HG03469 (cell line): ENCODE measurements at regions not wholly inside any gene's neighbourhood (a gene's known extent, or its start where the extent isn't known, plus 50 kb on each side); places are given as distances from the start of the nearest gene placed in this dataset.
"Not testable (repeated sequence)": the region's sequence is repeated elsewhere in the genome, so short reads cannot be mapped to it uniquely, and the experiment has no call there.

Experiments used
- ATAC-seq: cut with Tn5 transposase; IDR thresholded peaks from one replicate; pipeline ENCODE4 v1.9.1; 2021; ENCODE audit warnings: mild to moderate bottlenecking, moderate library complexity, moderate number of reproducible peaks; ENCODE audit not compliant: unreplicated experiment

DNA sequence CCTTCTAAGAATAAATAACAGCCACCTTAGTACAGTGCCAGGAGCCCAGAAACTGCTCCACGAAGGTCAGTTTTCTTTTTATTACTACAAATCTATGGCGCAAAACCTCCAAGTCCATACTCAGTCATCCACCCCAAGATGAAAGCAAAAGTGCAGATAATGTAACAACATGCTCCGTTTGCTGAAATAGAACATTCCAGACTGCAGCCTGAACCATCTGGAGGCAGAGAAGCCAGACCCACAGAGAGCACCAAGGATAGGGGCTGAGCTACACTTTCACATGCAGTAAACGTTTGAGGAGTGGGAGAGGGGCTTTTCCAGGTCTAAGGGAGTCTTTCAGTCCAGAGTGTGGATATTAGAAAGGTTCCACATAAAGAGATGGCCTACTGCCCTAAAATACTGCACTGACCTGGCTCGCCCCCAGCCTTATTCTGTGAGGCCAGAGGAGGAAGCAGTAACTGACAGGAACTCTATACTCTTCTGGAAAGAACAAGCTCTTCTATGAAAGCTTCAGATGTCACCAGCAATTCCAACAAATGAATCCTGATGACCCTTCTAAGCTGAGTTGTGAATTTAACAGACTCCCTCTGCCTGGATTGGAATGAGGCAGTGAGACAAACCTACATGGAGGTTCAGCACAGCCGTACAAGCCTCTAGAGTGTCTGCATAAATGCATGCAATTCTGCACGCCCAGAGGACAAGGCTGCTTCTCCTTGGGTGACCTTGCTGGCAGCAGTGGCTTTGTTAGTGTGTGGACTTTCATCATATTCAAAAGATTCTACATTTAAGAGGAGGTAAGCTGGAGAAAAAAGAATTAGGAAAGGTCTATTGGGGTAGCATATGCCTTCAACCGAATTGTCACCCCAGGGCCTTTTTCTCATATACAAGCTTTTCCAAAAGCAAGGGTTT, 153.9 kb upstream of the EGLN3 start:
- ATAC-seq, result no peak

DNA sequence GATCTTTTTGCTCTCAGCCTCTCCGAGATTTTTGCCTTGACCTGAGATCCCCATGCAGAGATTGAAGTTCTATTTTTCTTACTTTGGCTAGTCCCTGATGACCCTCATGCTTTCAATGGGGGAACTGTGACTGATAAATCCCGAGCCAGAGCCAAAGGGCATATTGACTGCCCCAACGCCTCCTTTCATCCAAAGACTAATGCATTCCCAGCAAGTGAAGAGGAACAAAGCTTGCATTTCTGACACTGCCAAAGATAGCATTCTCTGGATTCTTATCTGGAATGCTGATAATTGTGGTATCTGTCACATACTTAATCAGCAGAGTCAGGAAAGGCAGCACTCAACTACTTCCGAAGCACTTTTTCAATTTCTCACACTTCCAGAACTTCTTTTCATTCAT, 152.3 kb upstream of the EGLN3 start:
- no peak for ATAC-seq

- ATAC-seq, result no peak
These were observed 148.8 kb upstream of the EGLN3 start for GRCh38 chr14:34099635-34100034.

GRCh38 chr14:34098985-34099349, 148.1 kb upstream of the EGLN3 start:
- ATAC-seq, result no peak

DNA sequence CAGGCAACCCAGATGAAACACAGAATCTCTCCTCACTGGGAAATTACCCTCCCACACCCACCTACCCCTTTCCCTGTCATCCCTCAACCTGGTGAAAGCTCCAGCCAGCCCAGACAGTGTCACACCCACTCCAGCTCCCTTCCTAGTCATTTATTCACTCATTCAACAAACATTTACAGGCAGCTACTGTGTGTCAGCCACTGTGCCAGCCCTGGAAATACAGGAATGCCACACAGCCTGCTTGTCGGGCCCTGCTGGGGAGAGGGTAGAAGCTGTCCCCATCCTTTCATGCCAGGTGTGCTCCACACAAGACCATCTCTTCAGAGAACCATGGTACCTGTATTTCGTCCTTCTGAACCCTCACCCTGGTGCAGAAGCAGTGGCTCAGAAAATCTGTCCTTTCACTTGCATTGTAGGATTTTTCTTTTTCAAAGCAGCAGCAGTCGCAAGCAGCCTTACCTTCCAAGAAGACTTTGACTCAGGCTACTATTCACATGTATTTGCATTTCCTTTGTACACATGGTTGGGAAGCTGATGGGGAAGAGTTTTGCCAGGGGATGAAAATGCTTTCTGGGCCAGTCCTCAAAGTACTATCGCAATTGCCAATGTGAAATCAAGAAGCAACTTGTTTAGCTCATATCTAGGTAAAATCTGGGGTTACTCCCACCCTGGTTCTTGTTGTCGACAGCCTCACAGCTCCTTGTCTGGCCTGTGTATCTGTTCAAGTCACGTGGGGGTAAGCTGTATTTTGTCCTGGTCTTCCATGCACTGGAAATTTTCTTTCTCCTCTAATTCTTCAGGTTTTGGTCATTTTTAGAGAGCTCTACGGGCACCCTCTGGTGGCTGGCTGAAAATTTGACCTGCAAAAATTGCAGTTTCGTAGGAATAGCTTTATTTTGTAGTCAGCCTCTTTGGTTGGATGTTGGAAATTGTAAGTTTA, 147.4 kb upstream of the EGLN3 start:
- ATAC-seq, result no peak

DNA sequence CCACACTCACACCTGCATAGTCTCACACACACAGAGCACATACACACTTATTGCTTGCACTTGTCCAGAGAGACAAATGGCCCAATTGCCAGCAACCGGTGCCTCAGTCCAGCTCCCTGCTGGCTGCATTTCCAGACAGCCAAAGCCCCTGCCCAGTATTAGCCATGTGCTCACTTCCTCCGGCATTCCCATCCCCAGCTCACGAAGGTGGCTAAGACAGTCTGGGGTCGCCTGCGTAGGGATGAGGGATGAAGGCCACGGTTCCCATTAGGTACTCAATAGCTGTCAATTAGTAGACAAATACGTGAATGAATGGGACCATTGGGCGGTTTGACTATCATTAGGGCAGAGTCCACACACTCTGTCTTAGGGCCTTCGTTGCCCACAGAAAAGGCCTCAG, 146.8 kb upstream of the EGLN3 start:
- no peak for ATAC-seq

DNA sequence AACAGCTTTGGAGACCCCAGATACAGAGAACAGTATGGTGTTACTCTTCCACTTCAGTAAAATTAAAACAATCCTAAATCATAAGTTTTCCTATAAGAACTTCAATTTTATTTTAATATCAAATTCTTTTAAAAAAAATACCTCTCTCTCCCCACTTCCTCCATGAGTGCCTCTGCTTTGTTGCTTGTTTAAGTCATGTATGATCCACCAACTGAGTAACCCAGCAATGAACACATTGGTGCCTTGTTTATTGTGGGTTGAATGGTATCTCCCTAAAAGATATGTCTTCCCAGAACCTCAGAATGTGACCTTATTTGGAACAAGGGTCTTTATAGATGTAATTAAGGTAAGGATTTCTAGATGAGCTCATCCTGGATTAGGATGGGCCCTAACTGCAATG, 143.5 kb upstream of the EGLN3 start:
- no peak for ATAC-seq

DNA sequence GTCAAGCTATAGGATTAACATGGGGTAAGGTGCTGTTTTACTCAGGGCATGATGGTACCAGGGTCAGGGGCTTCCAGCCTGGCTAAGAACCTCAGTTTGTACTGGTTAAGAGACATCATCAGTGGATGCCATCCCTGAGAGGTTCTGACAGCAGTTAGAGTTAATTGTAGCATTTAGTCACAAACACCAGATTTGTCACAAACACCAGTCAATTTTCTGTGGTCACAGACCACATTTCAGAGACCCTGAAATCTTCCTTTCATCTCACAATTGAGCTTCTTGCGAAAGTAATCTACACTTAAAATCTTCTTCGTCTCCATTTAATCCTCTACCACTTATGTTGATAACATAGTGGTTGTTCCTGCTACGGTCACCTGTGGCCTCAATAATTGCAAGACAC, 143.0 kb upstream of the EGLN3 start:
- no peak for ATAC-seq

DNA sequence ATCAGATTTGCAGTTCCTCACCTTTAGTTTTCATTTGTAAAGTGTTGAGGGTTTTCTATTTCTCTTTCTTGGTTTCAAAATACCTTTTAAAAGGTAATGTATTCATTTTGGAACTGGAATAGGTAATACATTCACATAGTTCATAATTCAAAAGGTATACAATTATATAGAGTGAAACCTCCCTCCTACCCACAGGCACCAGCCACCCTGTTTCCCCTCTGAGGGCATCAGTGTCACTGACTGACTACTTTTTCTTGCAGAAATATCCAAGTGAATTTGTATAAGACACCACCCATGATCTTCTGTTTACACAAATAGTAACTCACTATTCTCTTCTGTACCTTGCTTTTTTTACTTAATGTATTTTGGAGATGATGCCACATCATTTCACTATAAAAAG, 139.6 kb upstream of the EGLN3 start:
- no peak for ATAC-seq

GRCh38 chr14:34088914-34089313, 138.0 kb upstream of the EGLN3 start:
- ATAC-seq, result no peak

DNA sequence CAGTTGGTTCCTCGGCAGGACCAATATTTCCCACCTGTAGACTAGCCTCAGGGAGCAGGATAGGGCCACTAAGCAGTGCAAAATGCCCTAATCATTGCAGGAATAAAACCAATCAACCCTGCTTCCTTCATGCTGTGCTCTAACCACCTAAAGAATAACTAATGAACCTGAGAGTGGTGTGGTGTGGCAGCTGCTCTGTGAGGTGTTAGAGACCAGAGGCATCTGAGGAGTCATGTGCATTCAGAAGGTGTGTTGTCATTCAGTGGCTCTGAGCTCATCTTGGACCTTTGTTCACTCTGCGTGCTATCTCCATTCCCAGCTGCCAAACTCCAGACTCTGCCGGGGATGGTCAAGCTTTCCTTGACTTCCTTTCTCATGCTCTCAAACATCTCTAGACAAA, 136.7 kb upstream of the EGLN3 start:
- no peak for ATAC-seq

- ATAC-seq, result no peak
These were observed 135.4 kb upstream of the EGLN3 start for GRCh38 chr14:34086223-34086757.

DNA sequence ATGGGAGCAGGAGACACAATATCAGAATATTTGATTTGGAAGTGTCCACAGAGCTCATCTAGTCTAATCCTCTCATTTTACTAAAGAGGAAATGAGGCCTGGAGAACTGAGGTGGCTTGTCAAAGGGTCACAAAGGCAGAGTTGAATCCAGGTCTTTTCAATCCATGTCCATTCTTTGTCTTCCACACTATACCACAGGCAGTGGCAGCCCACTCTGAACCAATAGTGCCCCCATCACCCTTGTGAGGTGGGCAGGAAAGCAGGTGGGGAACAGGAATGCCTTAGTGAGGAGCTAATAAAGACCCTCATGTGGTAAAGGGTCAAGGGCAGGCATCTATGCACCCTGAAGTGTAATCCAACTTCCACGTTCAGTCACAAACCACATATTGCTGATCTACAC, 134.8 kb upstream of the EGLN3 start:
- no peak for ATAC-seq

GRCh38 chr14:34081576-34082136, 130.8 kb upstream of the EGLN3 start:
- ATAC-seq, result no peak

DNA sequence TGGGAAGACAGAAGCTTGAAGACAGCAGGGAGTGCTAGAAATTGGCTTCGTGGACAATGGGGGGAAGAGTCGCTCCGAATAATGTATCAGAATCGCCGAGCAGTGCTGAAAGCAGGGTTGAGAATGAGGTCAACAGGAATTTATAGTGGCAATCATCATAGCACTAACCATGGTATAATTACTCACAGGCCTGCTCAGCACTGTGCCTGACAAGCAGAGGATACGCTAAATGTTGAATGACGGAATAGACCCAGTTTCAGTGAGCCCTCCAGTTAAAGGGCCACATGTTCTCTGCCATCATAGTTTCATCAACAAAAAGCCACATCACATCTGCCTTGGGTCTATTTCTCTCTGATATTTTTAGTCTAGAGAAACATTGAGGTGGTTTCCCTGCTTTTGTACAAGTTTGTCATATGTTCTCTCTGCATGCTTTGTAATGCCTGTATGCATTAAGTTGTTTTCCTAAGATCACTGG, 130.3 kb upstream of the EGLN3 start:
- no peak for ATAC-seq

DNA sequence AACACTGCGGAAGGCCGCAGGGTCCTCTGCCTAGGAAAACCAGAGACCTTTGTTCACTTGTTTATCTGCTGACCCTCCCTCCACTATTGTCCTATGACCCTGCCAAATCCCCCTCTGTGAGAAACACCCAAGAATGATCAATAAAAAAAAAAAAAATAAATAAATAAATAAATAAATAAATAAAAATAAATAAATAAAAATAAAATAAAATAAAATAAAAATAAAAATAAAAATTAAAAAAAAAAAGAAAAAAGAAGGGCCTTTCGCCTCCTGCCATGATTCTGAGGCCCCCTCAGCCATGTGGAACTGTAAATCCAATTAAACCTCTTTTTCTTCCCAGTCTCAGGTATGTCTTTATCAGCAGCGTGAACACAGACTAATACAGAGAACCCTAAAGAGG, 128.8 kb upstream of the EGLN3 start:
- not testable (repeated sequence) for ATAC-seq

DNA sequence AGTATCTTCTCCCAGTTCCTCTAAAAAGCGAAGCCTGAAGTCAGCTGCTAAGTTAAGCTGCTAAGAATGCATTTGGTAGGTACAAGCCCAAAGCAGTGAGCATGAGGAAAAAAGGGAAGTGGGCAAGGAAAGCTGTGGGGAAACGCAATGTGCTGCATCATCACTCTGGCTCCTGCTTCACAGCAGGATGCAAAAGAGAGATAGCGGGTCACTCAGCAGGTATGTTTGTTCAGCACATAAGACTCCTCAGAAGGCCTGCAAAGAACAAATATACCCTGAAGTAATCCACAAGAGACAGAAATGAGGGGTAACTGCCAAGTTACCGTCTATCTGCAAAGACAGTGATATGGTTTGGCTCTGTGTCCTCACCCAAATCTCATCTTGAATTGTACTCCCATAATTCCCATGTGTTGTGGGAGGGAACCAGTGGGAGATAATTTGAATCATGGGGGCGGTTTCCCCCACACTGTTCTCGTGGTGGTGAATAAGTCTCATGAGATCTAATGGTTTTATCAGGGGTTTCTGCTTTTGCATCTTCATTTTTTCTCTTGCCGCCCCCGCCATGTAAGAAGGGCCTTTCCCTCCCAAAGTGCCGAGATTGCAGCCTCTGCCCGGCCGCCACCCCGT, 127.4 kb upstream of the EGLN3 start:
- ATAC-seq, result no peak

- no peak for ATAC-seq
These were observed 125.0 kb upstream of the EGLN3 start for GRCh38 chr14:34075826-34076225.

- ATAC-seq, result no peak
These were observed 124.3 kb upstream of the EGLN3 start for GRCh38 chr14:34075042-34075744.

- peak; percentile 51 for ATAC-seq
These were observed 122.0 kb upstream of the EGLN3 start for GRCh38 chr14:34072921-34073320.
